ENCODE measurements at regions not wholly inside any gene's neighbourhood (a gene's known extent, or its start where the extent isn't known, plus 50 kb on each side); places are given as distances from the start of the nearest gene placed in this dataset.

GRCh38 chr3:4083225-4084015 is 219.7 kb upstream of the SETMAR start:
- TF ChIP-seq POLR2A (IDR thresholded peaks at IDR 0.05; ENCODE audit: low read length) (no peak), GATA1 (IDR thresholded peaks at IDR 0.05; ENCODE audit: low read depth, low read length) (no peak)
